GM12865 (cell line): ENCODE measurements at regions not wholly inside any gene's neighbourhood (a gene's known extent, or its start where the extent isn't known, plus 50 kb on each side); places are given as distances from the start of the nearest gene placed in this dataset.

Experiments used
- DNase-seq: peaks from one replicate; pipeline ENCODE4 v3.0.0; 2010; ENCODE audit warnings: low read depth
- H3K4me3 ChIP-seq: 2 replicates; pipeline ENCODE4 v1.5.1; 2011; ENCODE audit warnings: mild to moderate bottlenecking, low read depth, low read length, control low read depth
- CTCF ChIP-seq: IDR thresholded peaks from 2 replicates; pipeline ENCODE4 v1.5.1; 2011; ENCODE audit warnings: low read length, control low read depth, low read depth, inconsistent platforms; ENCODE audit not compliant: insufficient read depth; ENCODE audit errors: missing control alignments

GRCh38 chr20:17884307-17885003 is 84.1 kb downstream of the SNX5 start:
- DNase-seq: no peak
- no peak overlapping the region for H3K4me3 ChIP-seq
- TF ChIP-seq CTCF: no peak

- DNase-seq: no peak
- no peak overlapping the region for H3K4me3 ChIP-seq
- TF ChIP-seq CTCF: no peak
Observed at GRCh38 chr20:17883592-17884306, 84.8 kb downstream of the SNX5 start.

- no peak for TF ChIP-seq CTCF
- no peak for DNase-seq
- H3K4me3 ChIP-seq: no peak overlapping the region
Observed at GRCh38 chr20:17882834-17883591, 85.6 kb downstream of the SNX5 start.

- no peak overlapping the region for H3K4me3 ChIP-seq
- TF ChIP-seq CTCF: no peak
- no peak for DNase-seq
Observed at GRCh38 chr20:17882065-17882833, 86.3 kb downstream of the SNX5 start.

GRCh38 chr20:17881741-17882064 is 86.9 kb downstream of the SNX5 start:
- H3K4me3 ChIP-seq: no peak overlapping the region
- no peak for TF ChIP-seq CTCF
- no peak for DNase-seq

GRCh38 chr20:17878912-17879602 is 89.5 kb downstream of the SNX5 start:
- DNase-seq: peak; percentile 64
- peak; percentile 37 for TF ChIP-seq CTCF
- H3K4me3 ChIP-seq: no peak overlapping the region
